ENCODE measurements at regions not wholly inside any gene's neighbourhood (a gene's known extent, or its start where the extent isn't known, plus 50 kb on each side); places are given as distances from the start of the nearest gene placed in this dataset.

DNA sequence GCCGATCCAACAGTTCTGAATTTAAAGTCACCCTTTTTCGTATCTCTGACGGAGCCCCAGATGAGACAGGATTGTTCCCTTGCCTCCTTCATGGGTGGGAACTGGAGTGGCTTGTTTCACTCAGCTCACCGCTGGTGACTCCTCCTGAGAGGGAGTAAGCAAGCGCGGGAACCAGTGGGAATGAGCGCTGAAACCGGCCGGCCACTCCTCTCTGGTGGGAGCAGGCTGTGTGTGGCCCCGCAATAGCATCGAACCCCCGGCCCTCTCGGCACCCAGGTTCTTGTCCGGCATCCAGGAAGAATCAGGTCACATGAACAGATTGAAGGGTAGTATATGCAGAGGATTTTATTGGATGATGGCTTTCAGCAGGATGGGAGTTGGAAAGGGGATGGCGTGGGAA, 1211.6 kb upstream of the PCDH20 start:
- Histone ChIP-seq H3K79me2 (ENCODE audit: insufficient read depth, low read length) (no peaks in the 10 kb centered on the region), H3K27me3 (ENCODE audit: control insufficient read depth in 1 of 2, insufficient read depth in 2 of 2, low read length in 2 of 2) (no peaks in the 10 kb centered on the region), H4K20me1 (ENCODE audit: insufficient read depth, low read length) (no peaks in the 10 kb centered on the region), H3K9me3 (ENCODE audit: low read length) (no peaks in the 10 kb centered on the region), H3K9ac (ENCODE audit: insufficient read depth, low read depth, low read length) (no peak overlapping the region), H2AFZ (ENCODE audit: low read length) (no peak overlapping the region), H3K4me1 (ENCODE audit: insufficient read depth, low read length) (no peaks in the 10 kb centered on the region), H3K4me3 (replicated peaks in 1 of 3; ENCODE audit: insufficient read depth in 1 of 3, low read depth in 2 of 3, low read length in 3 of 3) (no peak overlapping the region), H3K36me3 (replicated peaks in 1 of 2; ENCODE audit: control insufficient read depth in 1 of 2, insufficient read depth in 2 of 2, low read length in 2 of 2) (no peaks in the 10 kb centered on the region), H3K27ac (ENCODE audit: extremely low read length, insufficient read depth, low read length) (no peak overlapping the region), H3K4me2 (ENCODE audit: low read depth, low read length) (no peak overlapping the region)
- ChIA-PET POLR2A (no interaction called here), CTCF (ENCODE audit: low intra/inter-chr PET ratio, low total read pairs) (no interaction called here)
- intact Hi-C loops (cut with micrococcal nuclease; ENCODE audit: unreplicated experiment), result no loop called here
- no TSS peak for BruUV-seq (replicated peaks)
- TF ChIP-seq FOXO4 (CRISPR knock-in tag; conservative IDR thresholded peaks at IDR 0.05) (no peak), ZNF574 (CRISPR knock-in tag; IDR thresholded peaks at IDR 0.05) (no peak), FIP1L1 (IDR thresholded peaks at IDR 0.05; ENCODE audit: borderline replicate concordance, insufficient read depth, low read depth, low read length) (no peak), NFE2L2 (IDR thresholded peaks at IDR 0.05; ENCODE audit: low read length) (no peak), ZNF543 (CRISPR knock-in tag; IDR thresholded peaks at IDR 0.05) (no peak), ZNF761 (CRISPR knock-in tag; conservative IDR thresholded peaks at IDR 0.05) (no peak), THRA (CRISPR knock-in tag; IDR thresholded peaks at IDR 0.05; ENCODE audit: borderline replicate concordance) (no peak), ZNF619 (CRISPR knock-in tag; IDR thresholded peaks at IDR 0.05) (no peak), SNRNP70 (IDR thresholded peaks at IDR 0.05; ENCODE audit: low read depth, low read length) (no peak), MTA1 (CRISPR knock-in tag; IDR thresholded peaks at IDR 0.05; ENCODE audit: borderline replicate concordance) (no peak), ZNF383 (CRISPR knock-in tag; IDR thresholded peaks at IDR 0.05; ENCODE audit: borderline replicate concordance) (no peak)
- TF ChIP-seq, protein P1, sequence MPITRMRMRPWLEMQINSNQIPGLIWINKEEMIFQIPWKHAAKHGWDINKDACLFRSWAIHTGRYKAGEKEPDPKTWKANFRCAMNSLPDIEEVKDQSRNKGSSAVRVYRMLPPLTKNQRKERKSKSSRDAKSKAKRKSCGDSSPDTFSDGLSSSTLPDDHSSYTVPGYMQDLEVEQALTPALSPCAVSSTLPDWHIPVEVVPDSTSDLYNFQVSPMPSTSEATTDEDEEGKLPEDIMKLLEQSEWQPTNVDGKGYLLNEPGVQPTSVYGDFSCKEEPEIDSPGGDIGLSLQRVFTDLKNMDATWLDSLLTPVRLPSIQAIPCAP (CRISPR knock-in tag; IDR thresholded peaks at IDR 0.05; ENCODE audit: low read depth), result no peak
- WGBS (ENCODE audit: low lambda C conversion rate), result 46% methylated on average over 10 of the region's 15 CpGs
- DNase-seq (ENCODE audit: low spot score) (no peak), FAIRE-seq (no peak), ATAC-seq (no peak)
- in situ Hi-C loops (cut with HindIII; ENCODE audit: extremely low pct_ligation_motif_present, low pct_unique_long_range_greater_than_20kb), result no loop called here
